ENCODE measurements at regions not wholly inside any gene's neighbourhood (a gene's known extent, or its start where the extent isn't known, plus 50 kb on each side); places are given as distances from the start of the nearest gene placed in this dataset.
"Not testable (repeated sequence)": the region's sequence is repeated elsewhere in the genome, so short reads cannot be mapped to it uniquely, and the experiment has no call there.

DNA sequence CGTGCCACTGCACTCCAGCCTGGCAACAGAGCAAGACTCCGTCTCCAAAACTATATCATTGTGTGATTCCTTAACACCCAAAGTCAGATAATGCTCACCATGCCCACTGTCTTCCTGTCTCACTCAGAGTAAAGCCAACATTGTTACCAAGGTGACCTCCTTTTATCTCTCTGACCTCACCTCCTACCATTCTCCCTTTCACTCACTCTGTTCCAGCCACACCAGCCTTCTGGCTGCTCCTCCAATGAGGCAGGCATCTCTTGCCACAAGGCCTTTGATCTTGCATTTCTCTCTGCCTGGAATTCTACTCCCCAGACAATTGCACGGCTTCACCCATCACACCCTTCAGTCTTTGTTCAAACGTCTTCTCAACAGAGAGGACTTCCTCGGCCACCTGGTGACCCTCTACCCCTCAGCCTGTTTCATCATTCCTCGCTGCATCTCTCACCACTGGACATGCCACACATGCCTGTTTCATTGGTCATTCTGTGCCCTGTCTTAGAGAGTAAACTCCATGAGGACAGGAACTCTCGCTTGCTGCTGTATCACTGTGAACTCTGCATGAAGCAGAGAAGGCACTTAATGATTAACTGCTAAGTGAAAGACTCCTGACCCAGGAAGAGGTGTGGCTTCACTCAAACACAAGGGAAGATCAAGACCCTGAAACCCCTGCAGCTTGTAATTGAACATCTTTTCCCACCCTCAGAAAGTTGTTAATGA lies 67.1 kb upstream of the CAPZB start:
- TF ChIP-seq POLR2A (IDR thresholded peaks at IDR 0.05) (no peak), POLR2AphosphoS5 (IDR thresholded peaks at IDR 0.05) (no peak)
- TF ChIP-seq, protein P1, sequence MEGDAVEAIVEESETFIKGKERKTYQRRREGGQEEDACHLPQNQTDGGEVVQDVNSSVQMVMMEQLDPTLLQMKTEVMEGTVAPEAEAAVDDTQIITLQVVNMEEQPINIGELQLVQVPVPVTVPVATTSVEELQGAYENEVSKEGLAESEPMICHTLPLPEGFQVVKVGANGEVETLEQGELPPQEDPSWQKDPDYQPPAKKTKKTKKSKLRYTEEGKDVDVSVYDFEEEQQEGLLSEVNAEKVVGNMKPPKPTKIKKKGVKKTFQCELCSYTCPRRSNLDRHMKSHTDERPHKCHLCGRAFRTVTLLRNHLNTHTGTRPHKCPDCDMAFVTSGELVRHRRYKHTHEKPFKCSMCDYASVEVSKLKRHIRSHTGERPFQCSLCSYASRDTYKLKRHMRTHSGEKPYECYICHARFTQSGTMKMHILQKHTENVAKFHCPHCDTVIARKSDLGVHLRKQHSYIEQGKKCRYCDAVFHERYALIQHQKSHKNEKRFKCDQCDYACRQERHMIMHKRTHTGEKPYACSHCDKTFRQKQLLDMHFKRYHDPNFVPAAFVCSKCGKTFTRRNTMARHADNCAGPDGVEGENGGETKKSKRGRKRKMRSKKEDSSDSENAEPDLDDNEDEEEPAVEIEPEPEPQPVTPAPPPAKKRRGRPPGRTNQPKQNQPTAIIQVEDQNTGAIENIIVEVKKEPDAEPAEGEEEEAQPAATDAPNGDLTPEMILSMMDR (IDR thresholded peaks at IDR 0.05): no peak
- Histone ChIP-seq H3K36me3 (no peaks in the 10 kb centered on the region), H3K9me3 (no peaks in the 10 kb centered on the region), H3K4me3 (no peak overlapping the region), H3K27me3 (replicated peaks; ENCODE audit: insufficient read depth) (no peaks in the 10 kb centered on the region), H3K4me1 (replicated peaks) (no peaks in the 10 kb centered on the region), H3K27ac (no peak overlapping the region)
- intact Hi-C loops (cut with DNase I): no loop called here
- 85% methylated on average over 7 of the region's 7 CpGs for WGBS
- DNase-seq (ENCODE audit: low spot score): no peak

DNA sequence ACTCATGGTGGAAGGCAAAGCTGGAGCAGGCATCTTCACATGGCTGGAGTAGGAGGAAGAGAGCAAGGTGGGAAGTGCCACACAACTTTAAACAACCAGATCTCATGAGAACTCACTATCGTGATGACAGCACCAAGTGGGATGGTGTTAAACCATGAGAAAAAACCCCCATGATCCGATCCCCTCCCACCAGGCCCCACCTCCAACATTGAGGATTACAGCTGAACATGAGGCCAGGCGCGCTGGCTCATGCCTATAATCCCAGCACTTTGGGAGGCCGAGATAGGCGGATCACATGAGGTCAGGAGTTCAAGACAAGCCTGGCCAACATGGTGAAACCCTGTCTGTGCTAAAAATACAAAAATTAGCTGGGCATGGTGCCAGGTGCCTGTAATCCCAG lies 66.5 kb upstream of the CAPZB start:
- H3K9me3 ChIP-seq; DNase-seq (ENCODE audit: low spot score); H3K27ac ChIP-seq; H3K4me3 ChIP-seq; H3K27me3 ChIP-seq (replicated peaks; ENCODE audit: insufficient read depth); H3K36me3 ChIP-seq; intact Hi-C loops (cut with DNase I); H3K4me1 ChIP-seq (replicated peaks): not testable (repeated sequence)
- WGBS: 80% methylated on average over 6 of the region's 6 CpGs

DNA sequence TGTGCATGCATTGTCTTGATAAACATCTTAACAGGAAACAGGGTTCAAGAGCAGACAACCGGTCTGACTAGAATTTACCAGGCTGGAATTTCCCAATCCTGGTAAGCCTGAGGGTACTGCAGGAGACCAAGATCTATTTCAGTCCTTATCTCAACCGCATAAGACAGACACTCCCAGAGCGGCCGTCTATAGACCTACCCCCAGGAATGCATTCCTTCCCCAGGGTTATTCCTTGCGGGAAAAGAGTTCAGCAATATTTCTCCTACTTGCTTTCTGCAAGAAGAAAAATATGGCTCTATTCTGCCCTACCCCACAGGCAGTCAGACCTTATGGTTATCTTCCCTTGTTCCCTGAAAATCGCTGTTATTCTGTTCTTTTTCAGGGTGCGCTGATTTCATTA lies 65.1 kb upstream of the CAPZB start:
- H3K9me3 ChIP-seq; DNase-seq (ENCODE audit: low spot score); H3K4me3 ChIP-seq; H3K36me3 ChIP-seq; H3K4me1 ChIP-seq (replicated peaks); H3K27ac ChIP-seq; intact Hi-C loops (cut with DNase I); H3K27me3 ChIP-seq (replicated peaks; ENCODE audit: insufficient read depth): not testable (repeated sequence)
- 64% methylated on average over 7 of the region's 7 CpGs for WGBS

DNA sequence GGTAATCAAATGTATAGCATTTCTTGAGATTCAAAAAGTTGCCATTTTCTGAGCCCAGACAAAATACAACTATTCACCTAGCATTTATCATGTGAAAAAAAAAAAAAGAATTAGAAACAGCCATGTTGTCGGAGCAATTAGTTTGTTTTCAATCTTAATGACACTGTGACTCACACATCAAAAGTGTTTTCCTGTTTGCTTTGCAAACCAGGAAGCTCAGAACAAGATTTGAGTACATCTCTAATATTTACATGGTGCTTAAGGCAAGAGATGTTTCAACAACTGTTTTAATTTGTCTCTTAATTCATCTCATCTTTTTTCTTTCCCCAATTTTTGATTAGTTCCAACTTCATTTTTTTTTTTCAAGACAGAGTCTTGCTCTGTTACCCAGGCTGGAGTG lies 62.5 kb upstream of the CAPZB start:
- no peaks in the 10 kb centered on the region for H3K4me1 ChIP-seq (replicated peaks)
- WGBS: 24% methylated on average over 1 of the region's 1 CpG
- intact Hi-C loops (cut with DNase I): no loop called here
- H3K27ac ChIP-seq: no peak overlapping the region
- no peak for DNase-seq (ENCODE audit: low spot score)
- no peaks in the 10 kb centered on the region for H3K27me3 ChIP-seq (replicated peaks; ENCODE audit: insufficient read depth)
- no peak overlapping the region for H3K4me3 ChIP-seq
- TF ChIP-seq, protein P1 (IDR thresholded peaks at IDR 0.05): no peak
- TF ChIP-seq POLR2A (IDR thresholded peaks at IDR 0.05) (no peak), POLR2AphosphoS5 (IDR thresholded peaks at IDR 0.05) (no peak)
- no peaks in the 10 kb centered on the region for H3K9me3 ChIP-seq
- no peaks in the 10 kb centered on the region for H3K36me3 ChIP-seq

DNA sequence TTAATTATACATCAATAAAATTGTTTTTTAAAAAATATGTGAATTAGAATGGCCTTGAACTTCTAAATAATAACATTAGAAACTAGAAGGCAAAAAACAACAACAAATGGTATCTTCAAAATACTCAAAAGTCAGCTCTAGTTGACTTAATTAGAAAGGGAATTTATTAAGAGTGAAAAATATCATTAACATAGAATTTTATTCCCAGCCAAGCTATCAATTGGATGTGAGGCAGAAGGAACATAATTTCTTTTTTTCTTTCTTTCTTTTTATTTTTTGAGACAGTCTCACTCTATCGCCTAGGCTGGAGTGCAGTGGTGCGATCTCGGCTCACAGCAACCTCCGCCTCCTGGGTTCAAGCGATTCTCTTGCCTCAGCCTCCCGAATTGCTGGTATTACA lies 51.2 kb upstream of the CAPZB start:
- TF ChIP-seq POLR2A (IDR thresholded peaks at IDR 0.05): no peak
- no peak for TF ChIP-seq POLR2AphosphoS5 (IDR thresholded peaks at IDR 0.05)
- TF ChIP-seq, protein P1 (IDR thresholded peaks at IDR 0.05): no peak
- intact Hi-C loops (cut with DNase I): no loop called here
- whole genome bisulfite sequencing: 98% methylated on average over 6 of the region's 6 CpGs

DNA sequence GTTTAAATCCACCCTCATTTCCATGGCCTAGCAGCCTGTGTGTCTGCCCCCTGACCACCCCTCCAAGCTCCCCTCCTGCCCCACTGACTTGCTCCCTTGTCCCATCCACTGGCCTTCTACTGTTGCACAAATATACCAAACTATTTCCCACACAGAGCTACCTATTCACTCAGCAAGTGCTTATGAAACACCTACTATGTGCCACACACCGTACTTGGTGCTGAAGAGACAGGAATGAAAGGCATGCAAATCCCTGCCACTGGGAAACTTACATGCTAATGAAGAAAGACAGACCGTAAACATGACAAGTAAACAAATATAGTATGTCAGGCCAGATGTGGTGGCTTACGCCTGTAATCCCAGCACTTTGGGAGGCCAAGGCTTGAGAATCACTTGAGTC lies 49.9 kb upstream of the CAPZB start:
- H3K27me3 ChIP-seq (replicated peaks; ENCODE audit: insufficient read depth): no peaks in the 10 kb centered on the region
- H3K4me1 ChIP-seq (replicated peaks): no peaks in the 10 kb centered on the region
- no peaks in the 10 kb centered on the region for H3K9me3 ChIP-seq
- H3K4me3 ChIP-seq: no peak overlapping the region
- no peak overlapping the region for H3K27ac ChIP-seq
- H3K36me3 ChIP-seq: no peaks in the 10 kb centered on the region
- 93% methylated on average over 3 of the region's 3 CpGs for WGBS
- intact Hi-C loops (cut with DNase I): no loop called here
- DNase-seq (ENCODE audit: low spot score): no peak
- TF ChIP-seq POLR2AphosphoS5 (IDR thresholded peaks at IDR 0.05): no peak
- TF ChIP-seq, protein P1 (IDR thresholded peaks at IDR 0.05): no peak

More for the DNA sequence above, 51.2 kb upstream of the CAPZB start:
- no peaks in the 10 kb centered on the region for H3K4me1 ChIP-seq (replicated peaks)
- no peaks in the 10 kb centered on the region for H3K27me3 ChIP-seq (replicated peaks; ENCODE audit: insufficient read depth)
- H3K36me3 ChIP-seq: no peaks in the 10 kb centered on the region
- no peak overlapping the region for H3K27ac ChIP-seq
- H3K9me3 ChIP-seq: no peaks in the 10 kb centered on the region
- H3K4me3 ChIP-seq: no peak overlapping the region
- no peak for DNase-seq (ENCODE audit: low spot score)
